GM12878 (cell line): ENCODE measurements at regions not wholly inside any gene's neighbourhood (a gene's known extent, or its start where the extent isn't known, plus 50 kb on each side); places are given as distances from the start of the nearest gene placed in this dataset.
"Not testable (repeated sequence)": the region's sequence is repeated elsewhere in the genome, so short reads cannot be mapped to it uniquely, and the experiment has no call there.

ENCODE experiments used
- CBX5 ChIP-seq: sonication (generic); IDR thresholded peaks from 2 replicates; pipeline ENCODE4 v1.6.1; 2016; ENCODE audit warnings: low read depth, moderate library complexity, mild to moderate bottlenecking, inconsistent platforms
- CHD2 ChIP-seq: IDR thresholded peaks from 2 replicates; pipeline ENCODE4 v1.6.1; 2011; ENCODE audit warnings: low read depth, low read length, improper control_type of control experiment, borderline replicate concordance
- EP300 ChIP-seq, 2 experiments: fragments of 150-350 bp in 1 of 2; IDR thresholded peaks; 2 replicates each; pipeline ENCODE4 v1.6.1; 2011 to 2012; ENCODE audit warnings: low read depth in 2 of 2, low read length in 2 of 2, borderline replicate concordance in 1 of 2, improper control_type of control experiment in 1 of 2, inconsistent platforms in 1 of 2; ENCODE audit not compliant: control insufficient read depth in 1 of 2
- HCFC1 ChIP-seq: fragments of 150-350 bp; IDR thresholded peaks from 2 replicates; pipeline ENCODE4 v1.6.1; 2014; ENCODE audit warnings: low read length
- PAX5 ChIP-seq: IDR thresholded peaks from 2 replicates; pipeline ENCODE4 v1.6.1; 2011; ENCODE audit warnings: low read depth, low read length, borderline replicate concordance
- PAX8 ChIP-seq: fragments of 450-650 bp; IDR thresholded peaks from 2 replicates; pipeline ENCODE4 v1.6.1; 2017; ENCODE audit warnings: mild to moderate bottlenecking, moderate library complexity
- RAD21 ChIP-seq: IDR thresholded peaks from 2 replicates; pipeline ENCODE4 v1.6.1; 2011; ENCODE audit warnings: mild to moderate bottlenecking, low read depth, low read length, moderate library complexity; ENCODE audit not compliant: insufficient read depth
- SMAD1 ChIP-seq: fragments of 450-650 bp; IDR thresholded peaks from 2 replicates; pipeline ENCODE4 v1.6.1; 2018; ENCODE audit warnings: mild to moderate bottlenecking, low read depth; ENCODE audit not compliant: partially characterized antibody
- SMARCA5 ChIP-seq: fragments of 450-650 bp; IDR thresholded peaks from 2 replicates; pipeline ENCODE4 v1.6.1; 2017; ENCODE audit warnings: mild to moderate bottlenecking
- TCF12 ChIP-seq: IDR thresholded peaks from 2 replicates; pipeline ENCODE4 v1.6.1; 2011; ENCODE audit warnings: low read depth, mild to moderate bottlenecking, low read length
- TF ChIP-seq, protein P1 (sequence below), 3 experiments: IDR thresholded peaks in 2 of 3; conservative IDR thresholded peaks in 1 of 3; 2 replicates each; pipeline ENCODE4 v1.5.1; 2011; ENCODE audit warnings: low read depth in 3 of 3, low read length in 3 of 3, mild to moderate bottlenecking in 3 of 3, control low read depth in 2 of 3, moderate library complexity in 2 of 3, inconsistent platforms in 1 of 3, mixed read lengths in 1 of 3; ENCODE audit not compliant: control insufficient read depth in 2 of 3, insufficient read depth in 1 of 3; ENCODE audit errors: extremely low read depth in 1 of 3

GRCh38 chr16:16638714-16639113, 259.8 kb downstream of the NPIPA7 start:
- not testable (repeated sequence) for TF ChIP-seq HCFC1; PAX5; EP300 (IDR thresholded peaks at IDR 0.05; ENCODE audit: borderline replicate concordance in 1 of 2, control insufficient read depth in 1 of 2, low read depth in 2 of 2, low read length in 2 of 2); PAX8; CBX5; SMAD1; CHD2; RAD21; SMARCA5; TCF12
- TF ChIP-seq, protein P1, sequence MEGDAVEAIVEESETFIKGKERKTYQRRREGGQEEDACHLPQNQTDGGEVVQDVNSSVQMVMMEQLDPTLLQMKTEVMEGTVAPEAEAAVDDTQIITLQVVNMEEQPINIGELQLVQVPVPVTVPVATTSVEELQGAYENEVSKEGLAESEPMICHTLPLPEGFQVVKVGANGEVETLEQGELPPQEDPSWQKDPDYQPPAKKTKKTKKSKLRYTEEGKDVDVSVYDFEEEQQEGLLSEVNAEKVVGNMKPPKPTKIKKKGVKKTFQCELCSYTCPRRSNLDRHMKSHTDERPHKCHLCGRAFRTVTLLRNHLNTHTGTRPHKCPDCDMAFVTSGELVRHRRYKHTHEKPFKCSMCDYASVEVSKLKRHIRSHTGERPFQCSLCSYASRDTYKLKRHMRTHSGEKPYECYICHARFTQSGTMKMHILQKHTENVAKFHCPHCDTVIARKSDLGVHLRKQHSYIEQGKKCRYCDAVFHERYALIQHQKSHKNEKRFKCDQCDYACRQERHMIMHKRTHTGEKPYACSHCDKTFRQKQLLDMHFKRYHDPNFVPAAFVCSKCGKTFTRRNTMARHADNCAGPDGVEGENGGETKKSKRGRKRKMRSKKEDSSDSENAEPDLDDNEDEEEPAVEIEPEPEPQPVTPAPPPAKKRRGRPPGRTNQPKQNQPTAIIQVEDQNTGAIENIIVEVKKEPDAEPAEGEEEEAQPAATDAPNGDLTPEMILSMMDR (IDR thresholded peaks at IDR 0.05 in 2 of 3, conservative IDR thresholded peaks at IDR 0.05 in 1 of 3; ENCODE audit: control insufficient read depth in 2 of 3, extremely low read depth in 1 of 3, insufficient read depth in 1 of 3, low read depth in 3 of 3, low read length in 3 of 3): not testable (repeated sequence)
